Neutrophil (primary cell): ENCODE measurements at regions not wholly inside any gene's neighbourhood (a gene's known extent, or its start where the extent isn't known, plus 50 kb on each side); places are given as distances from the start of the nearest gene placed in this dataset.

Source experiments
- H3K27ac ChIP-seq: fragments of 200-600 bp; sonication (generic); 2 replicates; pipeline ENCODE4 v1.5.1; 2016; ENCODE audit warnings: mild to moderate bottlenecking, moderate library complexity
- H3K27me3 ChIP-seq: fragments of 200-600 bp; sonication (generic); 2 replicates; pipeline ENCODE4 v1.6.0; 2016; ENCODE audit warnings: mild to moderate bottlenecking
- H3K36me3 ChIP-seq: fragments of 200-600 bp; sonication (generic); 2 replicates; pipeline ENCODE4 v1.5.1; 2017
- H3K4me1 ChIP-seq, 2 experiments: fragments of 200-600 bp in 1 of 2; sonication (generic) in 1 of 2; 1 replicate in 1 of 2; 2 replicates in 1 of 2; pipeline versions ENCODE4 v1.5.1 to v1.6.1; 2013 to 2016; ENCODE audit warnings: low read depth in 1 of 2, low read length in 1 of 2, mild to moderate bottlenecking in 1 of 2, moderate library complexity in 1 of 2; ENCODE audit not compliant: control insufficient read depth in 1 of 2, insufficient read depth in 1 of 2
- H3K4me3 ChIP-seq, 2 experiments: fragments of 200-600 bp in 1 of 2; sonication (generic) in 1 of 2; 1 replicate in 1 of 2; 2 replicates in 1 of 2; pipeline ENCODE4 v1.5.1; 2013 to 2016; ENCODE audit warnings: low read depth in 1 of 2, low read length in 1 of 2, mild to moderate bottlenecking in 1 of 2, moderate library complexity in 1 of 2
- H3K9me3 ChIP-seq: fragments of 200-600 bp; sonication (generic); 2 replicates; pipeline ENCODE4 v1.5.1; 2016
- TF ChIP-seq, protein P1 (sequence below): fragments of 200-600 bp; sonication (generic); IDR thresholded peaks from 2 replicates; pipeline ENCODE4 v1.5.1; 2016; ENCODE audit warnings: antibody characterized with exemption

DNA sequence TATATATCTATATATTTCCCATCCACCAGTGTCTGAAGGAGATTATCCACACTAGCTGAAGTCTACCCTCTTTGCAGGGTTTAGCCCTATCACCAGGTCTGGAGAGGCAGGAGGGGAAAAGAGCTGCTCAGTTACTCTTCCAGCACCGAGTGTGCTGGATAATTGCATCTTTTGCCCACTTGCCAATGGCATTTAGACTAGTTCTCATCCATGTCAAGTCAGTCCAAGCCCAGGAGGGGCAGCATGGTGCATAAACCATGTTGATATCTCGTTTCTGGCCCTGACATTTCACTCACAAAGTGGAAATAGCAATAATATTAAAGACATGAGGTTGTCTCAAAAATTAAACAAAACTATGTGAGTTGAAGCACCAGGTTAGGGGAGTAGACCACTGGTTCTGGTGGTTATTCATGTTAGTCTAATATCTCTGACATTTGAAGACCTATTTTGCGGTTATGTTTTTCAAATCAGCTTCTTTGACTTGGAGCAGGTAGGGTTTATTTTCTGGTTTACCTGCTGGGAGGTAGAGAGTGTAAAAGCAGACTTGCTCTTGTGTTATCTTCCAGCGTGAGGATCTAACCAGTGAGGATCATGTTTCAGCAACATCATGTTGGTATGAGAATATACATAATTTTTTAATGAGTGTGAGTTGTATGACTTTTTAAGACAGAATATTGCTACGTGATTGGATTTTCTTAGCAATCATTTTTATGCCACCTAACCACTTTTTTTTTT, 273.2 kb upstream of the KIRREL3 start:
- Histone ChIP-seq H3K27ac (no peak overlapping the region), H3K27me3 (no peaks in the 10 kb centered on the region), H3K9me3 (no peaks in the 10 kb centered on the region), H3K36me3 (no peaks in the 10 kb centered on the region), H3K4me1 (no peaks in the 10 kb centered on the region), H3K4me3 (no peak overlapping the region)
- TF ChIP-seq, protein P1, sequence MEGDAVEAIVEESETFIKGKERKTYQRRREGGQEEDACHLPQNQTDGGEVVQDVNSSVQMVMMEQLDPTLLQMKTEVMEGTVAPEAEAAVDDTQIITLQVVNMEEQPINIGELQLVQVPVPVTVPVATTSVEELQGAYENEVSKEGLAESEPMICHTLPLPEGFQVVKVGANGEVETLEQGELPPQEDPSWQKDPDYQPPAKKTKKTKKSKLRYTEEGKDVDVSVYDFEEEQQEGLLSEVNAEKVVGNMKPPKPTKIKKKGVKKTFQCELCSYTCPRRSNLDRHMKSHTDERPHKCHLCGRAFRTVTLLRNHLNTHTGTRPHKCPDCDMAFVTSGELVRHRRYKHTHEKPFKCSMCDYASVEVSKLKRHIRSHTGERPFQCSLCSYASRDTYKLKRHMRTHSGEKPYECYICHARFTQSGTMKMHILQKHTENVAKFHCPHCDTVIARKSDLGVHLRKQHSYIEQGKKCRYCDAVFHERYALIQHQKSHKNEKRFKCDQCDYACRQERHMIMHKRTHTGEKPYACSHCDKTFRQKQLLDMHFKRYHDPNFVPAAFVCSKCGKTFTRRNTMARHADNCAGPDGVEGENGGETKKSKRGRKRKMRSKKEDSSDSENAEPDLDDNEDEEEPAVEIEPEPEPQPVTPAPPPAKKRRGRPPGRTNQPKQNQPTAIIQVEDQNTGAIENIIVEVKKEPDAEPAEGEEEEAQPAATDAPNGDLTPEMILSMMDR, result no peak

GRCh38 chr11:127270851-127271250, 270.3 kb upstream of the KIRREL3 start:
- Histone ChIP-seq H3K9me3 (no peaks in the 10 kb centered on the region), H3K27me3 (no peaks in the 10 kb centered on the region), H3K27ac (no peak overlapping the region), H3K4me1 (no peaks in the 10 kb centered on the region), H3K4me3 (no peak overlapping the region), H3K36me3 (no peaks in the 10 kb centered on the region)
- TF ChIP-seq, protein P1, result no peak

- Histone ChIP-seq H3K27ac (no peak overlapping the region), H3K4me3 (no peak overlapping the region), H3K4me1 (no peaks in the 10 kb centered on the region), H3K36me3 (no peaks in the 10 kb centered on the region), H3K27me3 (no peaks in the 10 kb centered on the region), H3K9me3 (no peaks in the 10 kb centered on the region)
- TF ChIP-seq, protein P1, result no peak
Observed at GRCh38 chr11:127269911-127270310, 269.3 kb upstream of the KIRREL3 start.

DNA sequence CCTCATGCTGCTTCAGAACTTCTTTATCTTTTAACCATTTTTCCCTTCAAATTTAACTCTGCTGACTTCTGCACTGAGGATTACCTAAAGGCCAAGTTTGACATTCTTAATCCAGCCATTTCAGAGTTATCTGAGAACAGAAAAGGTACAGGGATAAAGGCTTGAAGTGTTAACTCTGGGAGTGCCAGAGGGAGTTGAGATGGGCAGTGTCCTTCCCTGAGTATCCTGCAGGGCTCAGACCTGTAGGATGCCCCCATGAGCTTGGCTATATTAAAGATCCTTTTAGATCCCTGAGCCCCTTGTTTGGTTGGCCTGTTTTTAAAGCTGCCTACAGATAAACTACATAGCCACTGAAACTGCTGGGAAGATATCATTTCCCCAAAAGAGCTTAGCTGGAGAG, 268.4 kb upstream of the KIRREL3 start:
- Histone ChIP-seq H3K27ac (no peak overlapping the region), H3K36me3 (no peaks in the 10 kb centered on the region), H3K4me1 (no peaks in the 10 kb centered on the region), H3K9me3 (no peaks in the 10 kb centered on the region), H3K4me3 (no peak overlapping the region), H3K27me3 (no peaks in the 10 kb centered on the region)
- TF ChIP-seq, protein P1, result no peak

- Histone ChIP-seq H3K9me3 (no peaks in the 10 kb centered on the region), H3K4me3 (no peak overlapping the region), H3K36me3 (no peaks in the 10 kb centered on the region), H3K27ac (no peak overlapping the region), H3K4me1 (no peaks in the 10 kb centered on the region), H3K27me3 (no peaks in the 10 kb centered on the region)
- TF ChIP-seq, protein P1, result no peak
Observed at GRCh38 chr11:127268521-127268920, 268.0 kb upstream of the KIRREL3 start.
